Upper lobe of left lung (tissue), 6 donors: ENCODE measurements at regions not wholly inside any gene's neighbourhood (a gene's known extent, or its start where the extent isn't known, plus 50 kb on each side); places are given as distances from the start of the nearest gene placed in this dataset.

Source experiments
- ATAC-seq, 2 donors: fragments of 200-7000 bp; cut with Tn5 transposase; one replicate each; pipeline ENCODE4 v1.9.1; 2022; ENCODE audit warnings: mild to moderate bottlenecking in 2 of 2, moderate library complexity in 2 of 2; ENCODE audit not compliant: low FRiP score in 2 of 2
- DNase-seq, 2 donors: peaks; one replicate each; pipeline ENCODE4 v3.0.0-alpha.2; 2019 to 2020
- H3K27ac ChIP-seq, 4 donors: fragments of 200-600 bp; sonication (generic); one replicate each; pipeline ENCODE4 v1.5.1; 2016 to 2019
- H3K27me3 ChIP-seq, 4 donors: fragments of 200-600 bp; sonication (generic); one replicate each; pipeline ENCODE4 v1.5.1; 2017 to 2019
- H3K36me3 ChIP-seq, 4 donors: fragments of 200-600 bp; sonication (generic); one replicate each; pipeline ENCODE4 v1.5.1; 2016 to 2019
- H3K4me1 ChIP-seq, 4 donors: fragments of 200-600 bp; sonication (generic); one replicate each; pipeline ENCODE4 v1.5.1; 2018 to 2019
- H3K4me3 ChIP-seq, 4 donors: fragments of 200-600 bp; sonication (generic); one replicate each; pipeline ENCODE4 v1.5.1; 2017 to 2019; ENCODE audit warnings: mild to moderate bottlenecking in 2 of 4, moderate library complexity in 1 of 4
- H3K9me3 ChIP-seq, 4 donors: fragments of 200-600 bp; sonication (generic); one replicate each; pipeline ENCODE4 v1.5.1; 2018 to 2019
- EP300 ChIP-seq, 4 donors: sonication (generic); formaldehyde crosslinking; IDR thresholded peaks; one replicate each; pipeline ENCODE4 v1.5.1; 2017; ENCODE audit warnings: antibody characterized with exemption in 4 of 4, control low read depth in 2 of 4
- POLR2A ChIP-seq, 4 donors: fragments of 450-650 bp; IDR thresholded peaks; one replicate each; pipeline ENCODE4 v1.5.1; 2016 to 2017; ENCODE audit warnings: antibody characterized with exemption in 4 of 4, mild to moderate bottlenecking in 2 of 4
- POLR2AphosphoS5 ChIP-seq, 2 donors: sonication (generic); formaldehyde crosslinking; IDR thresholded peaks; one replicate each; pipeline ENCODE4 v1.5.1; 2017; ENCODE audit warnings: antibody characterized with exemption in 2 of 2
- WGBS, 2 donors: methylation state at CpG; one replicate each; pipeline ENCODE4 v1.1.5; 2017 to 2018; 5-methylcytosine and 5-hydroxymethylcytosine counted together
- TF ChIP-seq, protein P1 (sequence below), 6 experiments: fragments of 450-650 bp in 4 of 6; fragments of 200-600 bp in 2 of 6; sonication (generic) in 2 of 6; IDR thresholded peaks; one replicate each; pipeline ENCODE4 v1.5.1; 2016 to 2019; ENCODE audit warnings: antibody characterized with exemption in 6 of 6
- donor health status: DM: no; HTN: no; CAD: no; lungs with moderate emphysema.
- donor health status: DM: no; HTN: yes; CAD: no; lungs with severe emphysema.

DNA sequence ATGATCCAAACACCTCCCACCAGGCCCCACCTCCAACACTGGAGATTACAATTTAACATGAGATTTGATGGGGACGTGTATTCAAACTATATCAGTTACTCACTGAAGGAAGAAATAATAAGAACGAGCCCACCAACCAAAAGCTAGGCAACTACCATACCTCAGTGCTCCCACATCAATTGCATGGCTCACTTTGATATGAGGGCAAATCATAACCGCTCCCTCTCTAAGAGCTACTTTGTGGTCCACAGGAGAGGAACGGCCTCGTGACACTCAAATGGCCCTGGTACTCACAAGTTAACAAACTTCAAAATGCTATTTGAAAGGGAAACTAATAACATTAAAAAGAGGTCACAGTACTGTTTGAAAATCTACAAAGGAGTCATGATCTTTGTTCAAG is 170.7 kb upstream of the SLC7A11 start:
- DNase-seq (no peak), ATAC-seq (no peak)
- Histone ChIP-seq H3K27me3 (no peaks in the 10 kb centered on the region), H3K4me3 (no peak overlapping the region), H3K4me1 (peaks cover 0 to 4% (median 0%) of the 10 kb centered on the region in 4 donors), H3K36me3 (no peaks in the 10 kb centered on the region), H3K27ac (no peak overlapping the region), H3K9me3 (no peaks in the 10 kb centered on the region)
- WGBS, 2 donors: 58 to 64% methylated on average over 5 of the region's 5 CpGs
- TF ChIP-seq EP300 (IDR thresholded peaks at IDR 0.05) (no peak), POLR2A (IDR thresholded peaks at IDR 0.05) (no peak), POLR2AphosphoS5 (IDR thresholded peaks at IDR 0.05) (no peak)
- TF ChIP-seq, protein P1, sequence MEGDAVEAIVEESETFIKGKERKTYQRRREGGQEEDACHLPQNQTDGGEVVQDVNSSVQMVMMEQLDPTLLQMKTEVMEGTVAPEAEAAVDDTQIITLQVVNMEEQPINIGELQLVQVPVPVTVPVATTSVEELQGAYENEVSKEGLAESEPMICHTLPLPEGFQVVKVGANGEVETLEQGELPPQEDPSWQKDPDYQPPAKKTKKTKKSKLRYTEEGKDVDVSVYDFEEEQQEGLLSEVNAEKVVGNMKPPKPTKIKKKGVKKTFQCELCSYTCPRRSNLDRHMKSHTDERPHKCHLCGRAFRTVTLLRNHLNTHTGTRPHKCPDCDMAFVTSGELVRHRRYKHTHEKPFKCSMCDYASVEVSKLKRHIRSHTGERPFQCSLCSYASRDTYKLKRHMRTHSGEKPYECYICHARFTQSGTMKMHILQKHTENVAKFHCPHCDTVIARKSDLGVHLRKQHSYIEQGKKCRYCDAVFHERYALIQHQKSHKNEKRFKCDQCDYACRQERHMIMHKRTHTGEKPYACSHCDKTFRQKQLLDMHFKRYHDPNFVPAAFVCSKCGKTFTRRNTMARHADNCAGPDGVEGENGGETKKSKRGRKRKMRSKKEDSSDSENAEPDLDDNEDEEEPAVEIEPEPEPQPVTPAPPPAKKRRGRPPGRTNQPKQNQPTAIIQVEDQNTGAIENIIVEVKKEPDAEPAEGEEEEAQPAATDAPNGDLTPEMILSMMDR (IDR thresholded peaks at IDR 0.05): no peak

DNA sequence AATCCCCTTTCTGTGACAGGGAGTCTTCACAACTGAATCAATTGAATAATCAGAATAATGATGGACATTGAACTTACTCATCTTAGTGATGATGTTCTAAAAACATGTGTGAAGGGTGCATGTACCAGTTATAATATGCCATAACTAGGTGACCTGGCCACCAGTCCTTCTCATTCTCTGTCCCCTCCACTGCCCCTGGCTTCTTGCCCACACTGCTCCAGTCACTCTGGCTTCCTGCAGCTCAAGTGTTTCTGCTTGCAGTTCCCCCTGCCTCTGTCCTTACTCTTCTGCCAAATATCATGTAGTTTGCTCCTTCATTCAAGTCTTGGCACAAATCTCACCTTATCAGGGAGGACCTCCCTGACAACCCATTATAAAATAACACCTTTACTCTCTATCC is 168.1 kb upstream of the SLC7A11 start:
- ATAC-seq: no peak
- H3K9me3 ChIP-seq: no peaks in the 10 kb centered on the region
- H3K36me3 ChIP-seq: no peaks in the 10 kb centered on the region
- H3K4me3 ChIP-seq: no peak overlapping the region
- no peaks in the 10 kb centered on the region for H3K27me3 ChIP-seq
- peaks cover 6 to 13% (median 10%) of the 10 kb centered on the region in 4 donors for H3K4me1 ChIP-seq
- no peak for DNase-seq
- TF ChIP-seq, protein P1 (IDR thresholded peaks at IDR 0.05): no peak
- TF ChIP-seq POLR2A (IDR thresholded peaks at IDR 0.05) (no peak), POLR2AphosphoS5 (IDR thresholded peaks at IDR 0.05) (no peak), EP300 (IDR thresholded peaks at IDR 0.05) (no peak)
- no peak overlapping the region for H3K27ac ChIP-seq

DNA sequence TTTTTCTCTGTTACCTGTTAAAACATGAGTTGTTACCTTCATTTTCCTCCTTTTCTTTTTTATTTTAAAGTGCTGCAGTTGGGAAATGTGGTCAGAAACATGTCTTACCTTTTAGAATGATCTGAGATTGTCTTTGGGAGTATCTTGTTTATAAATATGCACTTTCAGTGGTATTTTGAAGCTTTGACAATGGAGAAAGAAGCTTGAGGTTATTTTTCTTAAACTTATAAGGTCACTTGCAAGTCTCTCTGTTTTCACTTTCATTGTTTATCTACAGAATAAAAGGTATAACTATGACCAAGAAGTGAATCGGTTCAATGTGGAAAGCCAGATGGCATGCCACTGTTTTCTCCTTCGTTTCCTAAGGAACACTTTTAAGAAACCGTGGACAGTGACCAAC is 167.5 kb upstream of the SLC7A11 start:
- peaks cover 6 to 13% (median 10%) of the 10 kb centered on the region in 4 donors for H3K4me1 ChIP-seq
- no peak overlapping the region for H3K27ac ChIP-seq
- H3K9me3 ChIP-seq: no peaks in the 10 kb centered on the region
- H3K36me3 ChIP-seq: no peaks in the 10 kb centered on the region
- ATAC-seq (no peak), DNase-seq (no peak)
- no peaks in the 10 kb centered on the region for H3K27me3 ChIP-seq
- TF ChIP-seq EP300 (IDR thresholded peaks at IDR 0.05): no peak
- TF ChIP-seq POLR2AphosphoS5 (IDR thresholded peaks at IDR 0.05): no peak
- TF ChIP-seq, protein P1 (IDR thresholded peaks at IDR 0.05): no peak
- TF ChIP-seq POLR2A (IDR thresholded peaks at IDR 0.05): no peak
- WGBS, 2 donors: 83 to 92% methylated on average over 3 of the region's 3 CpGs
- no peak overlapping the region for H3K4me3 ChIP-seq

DNA sequence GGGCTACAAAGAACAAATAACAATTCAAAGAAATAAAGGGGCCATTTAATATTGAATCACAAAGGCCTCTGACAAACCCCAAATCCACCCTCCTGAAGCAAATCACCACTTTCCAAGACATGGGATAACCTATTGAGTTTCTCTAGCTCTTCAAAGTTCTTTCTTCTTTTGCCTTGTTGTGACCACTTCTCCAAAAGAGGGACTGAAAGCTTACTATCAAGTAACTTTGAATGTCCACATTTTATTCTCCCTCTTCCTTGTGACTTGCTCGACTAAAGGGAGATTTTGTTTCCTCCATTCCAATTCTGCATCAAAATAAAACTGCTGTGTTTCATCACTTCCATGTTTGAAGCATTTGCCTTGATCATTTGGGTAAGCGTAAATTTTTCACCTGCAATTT is 166.6 kb upstream of the SLC7A11 start:
- no peak for ATAC-seq
- no peaks in the 10 kb centered on the region for H3K36me3 ChIP-seq
- H3K27me3 ChIP-seq: no peaks in the 10 kb centered on the region
- H3K9me3 ChIP-seq: no peaks in the 10 kb centered on the region
- H3K4me3 ChIP-seq: no peak overlapping the region
- 57 to 60% methylated on average over 2 of the region's 2 CpGs for WGBS, 2 donors
- no peak for DNase-seq
- TF ChIP-seq POLR2A (IDR thresholded peaks at IDR 0.05): no peak
- TF ChIP-seq POLR2AphosphoS5 (IDR thresholded peaks at IDR 0.05): no peak
- TF ChIP-seq, protein P1 (IDR thresholded peaks at IDR 0.05): no peak
- no peak for TF ChIP-seq EP300 (IDR thresholded peaks at IDR 0.05)
- peaks cover 6 to 13% (median 9%) of the 10 kb centered on the region in 4 donors for H3K4me1 ChIP-seq
- no peak overlapping the region for H3K27ac ChIP-seq

DNA sequence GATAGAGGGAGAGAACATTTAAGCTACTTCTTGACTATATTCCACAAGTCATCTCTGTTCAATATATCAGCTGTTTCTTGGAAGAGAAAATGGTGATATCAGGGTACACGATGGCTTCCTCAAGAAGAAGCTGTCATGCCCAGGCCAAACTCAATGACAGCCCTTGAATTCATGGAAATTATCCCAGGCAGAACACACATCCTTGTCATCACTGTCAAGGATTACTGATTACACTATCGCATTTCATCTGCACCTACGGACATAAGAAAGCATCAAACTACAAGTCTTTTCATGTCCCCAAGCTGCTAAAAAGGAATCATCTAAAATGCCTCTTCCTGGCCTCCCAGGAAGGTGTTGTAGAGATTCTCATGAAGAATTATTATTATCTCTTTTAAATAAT is 165.2 kb upstream of the SLC7A11 start:
- H3K4me3 ChIP-seq: no peak overlapping the region
- 77 to 78% methylated on average over 3 of the region's 3 CpGs for WGBS, 2 donors
- DNase-seq (no peak), ATAC-seq (no peak)
- no peaks in the 10 kb centered on the region for H3K27me3 ChIP-seq
- peaks cover 6 to 13% (median 8%) of the 10 kb centered on the region in 4 donors for H3K4me1 ChIP-seq
- H3K27ac ChIP-seq: no peak overlapping the region
- no peaks in the 10 kb centered on the region for H3K9me3 ChIP-seq
- TF ChIP-seq POLR2A (IDR thresholded peaks at IDR 0.05) (no peak), POLR2AphosphoS5 (IDR thresholded peaks at IDR 0.05) (no peak), EP300 (IDR thresholded peaks at IDR 0.05) (no peak)
- TF ChIP-seq, protein P1 (IDR thresholded peaks at IDR 0.05): no peak
- no peaks in the 10 kb centered on the region for H3K36me3 ChIP-seq
